Cardiac muscle cell (in vitro differentiated cells and primary cell): ENCODE measurements at regions not wholly inside any gene's neighbourhood (a gene's known extent, or its start where the extent isn't known, plus 50 kb on each side); places are given as distances from the start of the nearest gene placed in this dataset.

Experiments
- DNase-seq, 2 donors: peaks; one replicate each; pipeline versions ENCODE4 v3.0.0 to v3.0.0-alpha.2; 2010 to 2017; ENCODE audit warnings: low read depth in 1 of 2, low spot score in 1 of 2
- H3K27ac ChIP-seq: fragments of 200-600 bp; sonication (generic); 2 replicates; pipeline ENCODE4 v1.5.1; 2016
- H3K27me3 ChIP-seq: fragments of 200-600 bp; sonication (generic); 2 replicates; pipeline ENCODE4 v1.6.0; 2016; ENCODE audit warnings: control low read depth
- H3K36me3 ChIP-seq: fragments of 200-600 bp; sonication (generic); 2 replicates; pipeline ENCODE4 v1.5.1; 2016; ENCODE audit warnings: control low read depth
- H3K4me1 ChIP-seq: fragments of 200-600 bp; sonication (generic); 2 replicates; pipeline ENCODE4 v1.8.1; 2017; ENCODE audit warnings: low read depth, mild to moderate bottlenecking, mixed run types
- H3K4me3 ChIP-seq: fragments of 200-600 bp; sonication (generic); 2 replicates; pipeline ENCODE4 v1.5.1; 2016; ENCODE audit warnings: mild to moderate bottlenecking
- H3K9me3 ChIP-seq: fragments of 200-600 bp; sonication (generic); 2 replicates; pipeline ENCODE4 v1.5.1; 2017; ENCODE audit warnings: low read depth, mild to moderate bottlenecking, control low read depth
- TF ChIP-seq, protein P1 (sequence below): IDR thresholded peaks from 2 replicates; pipeline ENCODE4 v1.5.1; 2012; ENCODE audit warnings: low read depth, mild to moderate bottlenecking, low read length

DNA sequence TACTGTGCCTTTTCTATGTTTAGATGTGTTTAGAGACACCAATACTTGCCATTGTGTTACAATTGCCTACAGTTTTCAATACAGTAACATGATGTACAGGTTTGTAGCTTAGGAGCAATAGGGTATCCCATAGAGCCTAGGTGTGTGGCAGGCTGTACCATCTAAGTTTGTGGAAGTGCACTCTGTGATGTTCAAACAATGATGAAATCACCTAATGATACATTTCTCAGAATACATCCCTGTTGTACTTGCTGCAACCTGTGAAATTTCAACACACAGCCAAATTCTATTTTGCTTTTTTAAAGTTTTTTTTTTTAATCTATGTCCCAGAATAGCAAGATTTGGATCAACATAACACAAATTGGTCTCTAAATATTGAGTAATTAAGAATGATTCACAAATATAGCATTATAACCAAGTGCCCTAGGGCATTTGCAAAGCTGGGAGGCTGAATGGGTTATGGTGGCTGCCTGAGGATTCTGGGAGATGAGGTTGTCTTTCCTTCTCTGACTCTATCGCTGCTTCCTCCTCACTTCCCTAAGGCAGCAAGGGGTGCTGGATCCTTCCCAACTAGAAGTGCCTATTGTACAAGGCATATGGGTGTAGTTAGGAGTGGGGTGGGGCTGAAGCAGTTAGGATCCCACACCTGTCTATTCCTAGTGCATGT, 78.3 kb downstream of the SKA1 start:
- Histone ChIP-seq H3K9me3 (no peaks in the 10 kb centered on the region), H3K27ac (no peak overlapping the region), H3K36me3 (no peaks in the 10 kb centered on the region), H3K27me3 (no peaks in the 10 kb centered on the region), H3K4me3 (no peak overlapping the region), H3K4me1 (no peaks in the 10 kb centered on the region)
- TF ChIP-seq, protein P1, sequence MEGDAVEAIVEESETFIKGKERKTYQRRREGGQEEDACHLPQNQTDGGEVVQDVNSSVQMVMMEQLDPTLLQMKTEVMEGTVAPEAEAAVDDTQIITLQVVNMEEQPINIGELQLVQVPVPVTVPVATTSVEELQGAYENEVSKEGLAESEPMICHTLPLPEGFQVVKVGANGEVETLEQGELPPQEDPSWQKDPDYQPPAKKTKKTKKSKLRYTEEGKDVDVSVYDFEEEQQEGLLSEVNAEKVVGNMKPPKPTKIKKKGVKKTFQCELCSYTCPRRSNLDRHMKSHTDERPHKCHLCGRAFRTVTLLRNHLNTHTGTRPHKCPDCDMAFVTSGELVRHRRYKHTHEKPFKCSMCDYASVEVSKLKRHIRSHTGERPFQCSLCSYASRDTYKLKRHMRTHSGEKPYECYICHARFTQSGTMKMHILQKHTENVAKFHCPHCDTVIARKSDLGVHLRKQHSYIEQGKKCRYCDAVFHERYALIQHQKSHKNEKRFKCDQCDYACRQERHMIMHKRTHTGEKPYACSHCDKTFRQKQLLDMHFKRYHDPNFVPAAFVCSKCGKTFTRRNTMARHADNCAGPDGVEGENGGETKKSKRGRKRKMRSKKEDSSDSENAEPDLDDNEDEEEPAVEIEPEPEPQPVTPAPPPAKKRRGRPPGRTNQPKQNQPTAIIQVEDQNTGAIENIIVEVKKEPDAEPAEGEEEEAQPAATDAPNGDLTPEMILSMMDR: no peak
- DNase-seq: no peak

- TF ChIP-seq, protein P1: no peak
- no peak for DNase-seq
These were observed 78.9 kb downstream of the SKA1 start for GRCh38 chr18:50453732-50454131.

DNA sequence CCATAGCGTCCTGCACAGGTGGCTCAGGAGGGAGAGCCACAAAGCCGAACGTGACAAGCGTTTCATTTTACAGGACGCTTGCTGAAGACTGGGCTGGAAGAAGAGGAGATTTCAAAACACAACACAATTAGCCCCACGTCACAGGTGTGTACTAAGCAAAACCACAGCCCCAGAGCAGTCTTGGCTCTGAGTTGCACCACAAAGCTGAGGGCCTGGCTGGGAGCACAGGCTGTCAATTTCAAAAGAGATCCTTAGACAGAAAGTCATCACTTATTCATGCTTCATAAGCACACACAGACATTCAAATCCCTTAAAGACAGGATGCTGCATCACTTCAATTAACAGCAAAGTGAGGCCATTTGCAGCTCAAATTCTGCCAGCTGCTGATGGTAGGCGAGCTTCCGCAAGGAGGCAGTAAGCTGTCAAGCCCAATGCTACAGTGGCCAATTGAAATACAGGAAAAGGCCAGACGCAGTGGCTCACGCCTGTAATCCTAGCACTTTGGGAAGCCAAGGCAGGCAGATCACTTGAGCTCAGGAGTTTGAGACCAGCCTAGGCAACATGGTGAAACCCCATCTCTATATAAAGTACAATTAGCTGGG, 79.6 kb downstream of the SKA1 start:
- Histone ChIP-seq H3K27ac (no peak overlapping the region), H3K4me3 (no peak overlapping the region), H3K9me3 (no peaks in the 10 kb centered on the region), H3K27me3 (no peaks in the 10 kb centered on the region), H3K36me3 (no peaks in the 10 kb centered on the region), H3K4me1 (no peaks in the 10 kb centered on the region)
- no peak for DNase-seq
- TF ChIP-seq, protein P1: no peak

More at GRCh38 chr18:50453732-50454131, 78.9 kb downstream of the SKA1 start:
- H3K36me3 ChIP-seq: no peaks in the 10 kb centered on the region
- no peaks in the 10 kb centered on the region for H3K9me3 ChIP-seq
- no peak overlapping the region for H3K27ac ChIP-seq
- H3K4me1 ChIP-seq: no peaks in the 10 kb centered on the region
- no peak overlapping the region for H3K4me3 ChIP-seq
- no peaks in the 10 kb centered on the region for H3K27me3 ChIP-seq

DNA sequence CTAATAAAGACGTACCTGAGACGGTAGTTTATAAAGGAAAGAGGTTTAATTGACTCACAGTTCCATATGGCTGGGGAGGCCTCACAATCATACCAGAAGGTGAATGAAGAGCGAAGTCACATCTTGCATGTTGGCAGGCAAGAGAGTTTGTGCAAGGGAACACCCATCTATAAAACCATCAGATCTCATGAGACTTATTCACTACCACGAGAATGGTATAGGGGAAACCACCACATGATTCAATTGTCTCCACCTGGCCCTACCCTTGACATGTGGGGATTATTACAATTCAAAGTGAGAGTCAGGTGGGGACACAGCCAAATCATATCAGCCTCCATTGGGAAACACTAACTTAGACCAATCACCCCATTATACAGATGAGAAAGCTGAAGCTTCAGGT, 81.4 kb downstream of the SKA1 start:
- no peak for DNase-seq
- Histone ChIP-seq H3K4me3 (no peak overlapping the region), H3K27me3 (no peaks in the 10 kb centered on the region), H3K36me3 (no peaks in the 10 kb centered on the region), H3K27ac (no peak overlapping the region), H3K9me3 (no peaks in the 10 kb centered on the region), H3K4me1 (no peaks in the 10 kb centered on the region)
- TF ChIP-seq, protein P1: no peak

DNA sequence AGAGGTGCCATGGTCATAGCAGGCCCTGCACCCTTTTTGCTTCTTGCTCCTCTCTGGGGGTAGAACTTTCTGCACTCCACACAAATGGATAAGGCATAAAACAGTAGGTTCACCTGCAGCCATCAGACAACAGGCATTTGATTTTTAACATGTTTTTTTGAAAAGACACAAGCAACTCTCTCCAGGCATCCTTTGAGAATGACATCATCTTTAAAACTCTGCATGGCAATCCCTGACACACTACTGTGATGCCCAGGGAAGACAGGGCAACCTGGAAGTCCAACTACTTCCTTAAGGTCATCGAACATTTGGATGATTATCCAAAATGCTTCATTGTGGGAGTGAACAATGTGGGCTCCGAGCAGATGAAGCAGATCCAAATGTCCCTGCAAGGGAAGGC, 82.8 kb downstream of the SKA1 start:
- Histone ChIP-seq H3K27me3 (no peaks in the 10 kb centered on the region), H3K4me3 (no peak overlapping the region), H3K9me3 (no peaks in the 10 kb centered on the region), H3K36me3 (no peaks in the 10 kb centered on the region), H3K27ac (no peak overlapping the region), H3K4me1 (no peaks in the 10 kb centered on the region)
- no peak for DNase-seq
- TF ChIP-seq, protein P1: no peak
